Stimulated activated CD4-positive, alpha-beta T cell treated with anti-CD3 and anti-CD28 coated beads, Interleukin-15, amount 100 ng/mL, for 24 hours (primary cell): ENCODE measurements at regions not wholly inside any gene's neighbourhood (a gene's known extent, or its start where the extent isn't known, plus 50 kb on each side); places are given as distances from the start of the nearest gene placed in this dataset.

Experiments used
- DNase-seq: peaks from one replicate; pipeline ENCODE4 v3.0.0-alpha.2; 2020

- no peak for DNase-seq
Observed at GRCh38 chr7:66864294-66864693, 56.7 kb upstream of the TMEM248 start.

GRCh38 chr7:66865290-66865864 lies 55.6 kb upstream of the TMEM248 start:
- no peak for DNase-seq

- DNase-seq = no peak
Observed at GRCh38 chr7:66867198-66867790, 53.7 kb upstream of the TMEM248 start.

DNA sequence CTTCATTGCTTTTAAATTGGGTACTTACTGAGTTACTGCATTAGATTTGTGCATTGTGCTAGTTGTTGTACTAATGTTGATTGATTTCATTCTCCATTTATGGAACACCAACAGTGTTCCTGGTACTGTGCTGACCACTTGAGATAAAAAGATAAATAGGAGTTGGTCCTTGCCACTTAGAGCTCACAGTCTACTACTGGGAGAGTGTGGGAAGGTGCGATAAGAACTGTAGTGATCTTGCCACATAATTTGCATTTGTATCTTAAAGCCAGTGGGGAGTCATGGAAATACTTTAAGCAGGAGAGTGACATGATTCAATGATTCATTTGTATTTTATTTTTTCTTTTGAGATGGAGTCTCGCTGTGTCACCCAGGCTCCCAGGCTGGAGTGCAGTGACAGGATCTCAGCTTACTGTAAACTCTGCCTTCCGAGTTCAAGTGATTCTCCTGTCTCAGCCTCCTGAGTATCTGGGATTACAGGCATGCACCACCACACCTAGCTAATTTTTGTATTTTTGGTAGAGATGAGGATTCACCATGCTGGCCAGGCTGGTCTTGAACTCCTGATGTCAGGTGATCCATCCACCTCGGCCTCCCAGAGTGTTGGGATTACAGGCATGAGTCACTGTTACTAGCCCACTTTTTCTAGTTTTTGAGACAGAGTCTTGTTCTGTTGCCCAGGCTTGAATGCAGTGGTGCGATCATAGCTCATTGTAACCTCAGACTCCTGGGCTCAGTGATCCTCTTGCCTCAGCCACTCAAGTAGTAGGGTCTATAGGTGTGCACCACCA lies 51.2 kb upstream of the TMEM248 start:
- DNase-seq = peak; percentile 19

DNA sequence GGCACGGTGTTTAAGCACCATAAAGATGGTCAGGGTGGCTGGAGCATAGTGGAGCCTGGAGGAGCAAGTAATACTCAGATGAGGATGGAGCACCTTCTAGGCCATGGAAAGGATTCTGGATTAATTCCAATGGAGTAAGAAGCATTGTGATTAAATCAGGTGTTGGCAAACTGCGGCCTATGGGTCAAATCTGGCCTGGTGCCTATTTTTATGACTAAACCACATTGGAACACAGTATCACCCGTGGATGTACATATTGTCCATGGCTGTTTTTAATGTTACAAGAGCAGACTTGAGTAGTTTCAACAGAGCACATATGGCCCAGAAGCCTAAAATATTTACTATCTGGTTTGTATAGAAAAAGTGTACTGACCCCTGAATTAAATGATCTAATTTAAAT lies 49.9 kb upstream of the TMEM248 start:
- no peak for DNase-seq
